B cell (primary cell): ENCODE measurements at regions not wholly inside any gene's neighbourhood (a gene's known extent, or its start where the extent isn't known, plus 50 kb on each side); places are given as distances from the start of the nearest gene placed in this dataset.

ENCODE experiments used
- ATAC-seq: fragments of 200-7000 bp; cut with Tn5 transposase; one replicate; pipeline ENCODE4 v1.10.0; 2021; ENCODE audit warnings: low read depth, mild to moderate bottlenecking, moderate number of reproducible peaks, moderate library complexity
- CTCF ChIA-PET: fragments of 350-600 bp; sonication (Branson Sonifier 250); formaldehyde crosslinking; loops from one replicate; lab custom pipeline; 2021; ENCODE audit warnings: antibody characterized with exemption, inconsistent platforms; lab: Charles Lee
- POLR2A ChIA-PET: fragments of 350-600 bp; sonication (Branson Sonifier 250); formaldehyde crosslinking; loops from one replicate; lab custom pipeline; 2021; ENCODE audit warnings: antibody characterized with exemption; lab: Charles Lee
- DNase-seq: peaks from one replicate; pipeline ENCODE4 v3.0.0; 2013
- H2AFZ ChIP-seq: 2 replicates; pipeline ENCODE4 v1.6.1; 2012; ENCODE audit warnings: mild to moderate bottlenecking, low read depth, low read length; ENCODE audit not compliant: insufficient read depth, poor library complexity, severe bottlenecking
- H3K27ac ChIP-seq, 2 donors: 1 replicate in 1 of 2; 2 replicates in 1 of 2; pipeline ENCODE4 v1.5.1; 2012 to 2013; ENCODE audit warnings: low read length in 2 of 2, mild to moderate bottlenecking in 2 of 2, moderate library complexity in 1 of 2
- H3K27me3 ChIP-seq, 4 experiments: fragments of 200-600 bp in 1 of 4; sonication (generic) in 1 of 4; replicated peaks in 1 of 4; 1 replicate in 2 of 4; 2 replicates in 2 of 4; pipeline versions ENCODE4 v1.6.1 to v1.7.0; 2013 to 2016; ENCODE audit warnings: low read length in 3 of 4, mild to moderate bottlenecking in 2 of 4, mixed read lengths in 1 of 4, moderate library complexity in 1 of 4; ENCODE audit not compliant: insufficient read depth in 4 of 4, control insufficient read depth in 3 of 4; ENCODE audit errors: control extremely low read depth in 1 of 4
- H3K36me3 ChIP-seq, 2 experiments: replicated peaks in 1 of 2; 1 replicate in 1 of 2; 2 replicates in 1 of 2; pipeline versions ENCODE4 v1.6.1 to v1.7.1; 2013; ENCODE audit warnings: low read length in 1 of 2; ENCODE audit not compliant: insufficient read depth in 2 of 2, control insufficient read depth in 1 of 2; ENCODE audit errors: control extremely low read depth in 1 of 2, extremely low read depth in 1 of 2
- H3K4me1 ChIP-seq, 2 donors: fragments of 200-600 bp in 1 of 2; sonication (generic) in 1 of 2; 1 replicate in 1 of 2; 2 replicates in 1 of 2; pipeline versions ENCODE4 v1.5.1 to v1.6.1; 2013 to 2017; ENCODE audit warnings: low read length in 2 of 2; ENCODE audit not compliant: control insufficient read depth in 2 of 2, insufficient read depth in 2 of 2
- H3K4me2 ChIP-seq: replicated peaks from 2 replicates; pipeline ENCODE3; 2012; ENCODE audit warnings: mild to moderate bottlenecking, low read depth, low read length; ENCODE audit not compliant: poor library complexity, severe bottlenecking
- H3K4me3 ChIP-seq, 5 experiments: fragments of 200-600 bp in 1 of 5; sonication (generic) in 1 of 5; 1 replicate in 3 of 5; 2 replicates in 2 of 5; pipeline versions ENCODE4 v1.5.1 to v1.7.0; 2011 to 2016; ENCODE audit warnings: low read length in 4 of 5, mild to moderate bottlenecking in 4 of 5, low read depth in 2 of 5, control low read depth in 1 of 5, moderate library complexity in 1 of 5; ENCODE audit not compliant: insufficient read depth in 1 of 5; ENCODE audit errors: control extremely low read depth in 1 of 5, extremely low read depth in 1 of 5
- H3K79me2 ChIP-seq: fragments of 200-600 bp; sonication (generic); one replicate; pipeline ENCODE4 v1.6.0; 2016; ENCODE audit warnings: low read length; ENCODE audit not compliant: control insufficient read depth, insufficient read depth
- H3K9ac ChIP-seq: fragments of 200-600 bp; sonication (generic); 2 replicates; pipeline ENCODE4 v1.6.1; 2017; ENCODE audit warnings: mild to moderate bottlenecking, low read length, moderate library complexity
- H3K9me3 ChIP-seq, 3 donors: one replicate each; pipeline versions ENCODE4 v1.6.1 to v1.7.1; 2013; ENCODE audit warnings: low read length in 2 of 3; ENCODE audit not compliant: control insufficient read depth in 2 of 3, insufficient read depth in 1 of 3; ENCODE audit errors: control extremely low read depth in 1 of 3
- H4K20me1 ChIP-seq: 2 replicates; pipeline ENCODE4 v1.6.0; 2012; ENCODE audit warnings: mild to moderate bottlenecking, low read length; ENCODE audit not compliant: insufficient read depth, control insufficient read depth, poor library complexity, severe bottlenecking
- H3K27ac Mint-ChIP-seq: one replicate; pipeline ENCODE4 v1.8.0; 2021; ENCODE audit warnings: mixed read lengths
- H3K27me3 Mint-ChIP-seq: one replicate; pipeline ENCODE4 v1.8.0; 2021; ENCODE audit warnings: mixed read lengths
- H3K4me1 Mint-ChIP-seq: one replicate; pipeline ENCODE4 v1.8.0; 2021; ENCODE audit warnings: mixed read lengths
- H3K4me3 Mint-ChIP-seq: one replicate; pipeline ENCODE4 v1.8.0; 2021; ENCODE audit warnings: mixed read lengths
- H3K9me3 Mint-ChIP-seq: one replicate; pipeline ENCODE4 v1.8.0; 2022; ENCODE audit warnings: mixed read lengths; ENCODE audit not compliant: insufficient read depth
- EZH2 ChIP-seq: IDR thresholded peaks from 2 replicates; pipeline ENCODE4 v1.6.1; 2012; ENCODE audit warnings: borderline replicate concordance, low read depth, mild to moderate bottlenecking, moderate library complexity, low read length; ENCODE audit not compliant: insufficient read depth, poor library complexity, severe bottlenecking
- WGBS: methylation state at CpG from one replicate; pipeline ENCODE4 v1.1.5; 2013; ENCODE audit warnings: missing lambda C conversion rate; ENCODE audit not compliant: insufficient coverage; 5-methylcytosine and 5-hydroxymethylcytosine counted together
- intact Hi-C: fragments of 100-400 bp; cut with micrococcal nuclease; formaldehyde crosslinking; loops from one replicate; pipeline ENCODE4 v1.10.0; 2022
- TF ChIP-seq, protein P1 (sequence below): fragments of 200-600 bp; IDR thresholded peaks from one replicate; pipeline ENCODE4 v1.8.0; 2022; ENCODE audit warnings: antibody characterized with exemption, mild to moderate bottlenecking

DNA sequence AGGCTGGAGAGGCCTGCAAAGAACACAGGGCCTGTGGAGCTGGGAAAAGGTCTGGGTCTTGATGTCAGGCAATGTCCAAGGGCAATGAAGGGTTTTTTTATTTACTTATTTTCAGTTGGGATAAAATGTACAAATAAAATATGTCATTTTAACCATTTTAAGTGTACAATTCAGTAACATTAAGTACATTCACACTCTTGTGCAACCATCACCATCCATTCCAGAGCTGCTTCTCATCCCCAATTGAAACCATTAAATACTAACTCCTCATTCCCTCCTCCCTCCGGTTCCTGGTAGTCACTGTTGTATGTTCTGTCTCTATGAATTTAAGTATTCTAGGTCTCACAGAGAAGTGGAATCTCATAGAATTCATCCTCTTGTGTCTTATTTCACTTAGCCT lies 444.7 kb downstream of the HS3ST3B1 start:
- H3K27ac Mint-ChIP-seq: no peak overlapping the region
- Histone ChIP-seq H3K4me1 (no peaks in the 10 kb centered on the region), H3K79me2 (no peaks in the 10 kb centered on the region), H2AFZ (no peak overlapping the region), H3K4me2 (no peak overlapping the region), H4K20me1 (no peaks in the 10 kb centered on the region), H3K27me3 (no peaks in the 10 kb centered on the region), H3K9ac (no peak overlapping the region), H3K9me3 (no peaks in the 10 kb centered on the region), H3K36me3 (no peaks in the 10 kb centered on the region), H3K4me3 (no peak overlapping the region), H3K27ac (no peak overlapping the region)
- ATAC-seq: no peak
- ChIA-PET POLR2A (no interaction called here), CTCF (no interaction called here)
- no peak overlapping the region for H3K4me3 Mint-ChIP-seq
- intact Hi-C loops: no loop called here
- WGBS: no CpG with 5 or more reads among the region's 1 CpG
- TF ChIP-seq, protein P1, sequence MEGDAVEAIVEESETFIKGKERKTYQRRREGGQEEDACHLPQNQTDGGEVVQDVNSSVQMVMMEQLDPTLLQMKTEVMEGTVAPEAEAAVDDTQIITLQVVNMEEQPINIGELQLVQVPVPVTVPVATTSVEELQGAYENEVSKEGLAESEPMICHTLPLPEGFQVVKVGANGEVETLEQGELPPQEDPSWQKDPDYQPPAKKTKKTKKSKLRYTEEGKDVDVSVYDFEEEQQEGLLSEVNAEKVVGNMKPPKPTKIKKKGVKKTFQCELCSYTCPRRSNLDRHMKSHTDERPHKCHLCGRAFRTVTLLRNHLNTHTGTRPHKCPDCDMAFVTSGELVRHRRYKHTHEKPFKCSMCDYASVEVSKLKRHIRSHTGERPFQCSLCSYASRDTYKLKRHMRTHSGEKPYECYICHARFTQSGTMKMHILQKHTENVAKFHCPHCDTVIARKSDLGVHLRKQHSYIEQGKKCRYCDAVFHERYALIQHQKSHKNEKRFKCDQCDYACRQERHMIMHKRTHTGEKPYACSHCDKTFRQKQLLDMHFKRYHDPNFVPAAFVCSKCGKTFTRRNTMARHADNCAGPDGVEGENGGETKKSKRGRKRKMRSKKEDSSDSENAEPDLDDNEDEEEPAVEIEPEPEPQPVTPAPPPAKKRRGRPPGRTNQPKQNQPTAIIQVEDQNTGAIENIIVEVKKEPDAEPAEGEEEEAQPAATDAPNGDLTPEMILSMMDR: no peak
- TF ChIP-seq EZH2: no peak
- H3K4me1 Mint-ChIP-seq: no peaks in the 10 kb centered on the region
- no peaks in the 10 kb centered on the region for H3K9me3 Mint-ChIP-seq
- H3K27me3 Mint-ChIP-seq: peaks cover 18% of the 10 kb centered on the region
- DNase-seq: no peak

GRCh38 chr17:14744761-14745473 lies 444.0 kb downstream of the HS3ST3B1 start:
- no peak overlapping the region for H3K27ac ChIP-seq
- H3K4me1 Mint-ChIP-seq: no peaks in the 10 kb centered on the region
- WGBS: 80% methylated on average over 1 of the region's 4 CpGs
- no peaks in the 10 kb centered on the region for H3K79me2 ChIP-seq
- CTCF ChIA-PET: no interaction called here
- no peaks in the 10 kb centered on the region for H3K4me1 ChIP-seq
- no peaks in the 10 kb centered on the region for H4K20me1 ChIP-seq
- intact Hi-C loops: no loop called here
- POLR2A ChIA-PET: no interaction called here
- TF ChIP-seq, protein P1: no peak
- TF ChIP-seq EZH2: no peak
- H3K4me3 ChIP-seq: no peak overlapping the region
- ATAC-seq (no peak), DNase-seq (no peak)
- H3K27me3 Mint-ChIP-seq: peaks cover 22% of the 10 kb centered on the region
- H3K4me2 ChIP-seq: no peak overlapping the region
- no peaks in the 10 kb centered on the region for H3K9me3 Mint-ChIP-seq
- H3K36me3 ChIP-seq: no peaks in the 10 kb centered on the region
- H3K9me3 ChIP-seq: no peaks in the 10 kb centered on the region
- H3K27ac Mint-ChIP-seq: no peak overlapping the region
- H2AFZ ChIP-seq: no peak overlapping the region
- no peaks in the 10 kb centered on the region for H3K27me3 ChIP-seq
- no peak overlapping the region for H3K4me3 Mint-ChIP-seq
- H3K9ac ChIP-seq: no peak overlapping the region
